ENCODE measurements at regions not wholly inside any gene's neighbourhood (a gene's known extent, or its start where the extent isn't known, plus 50 kb on each side); places are given as distances from the start of the nearest gene placed in this dataset.

DNA sequence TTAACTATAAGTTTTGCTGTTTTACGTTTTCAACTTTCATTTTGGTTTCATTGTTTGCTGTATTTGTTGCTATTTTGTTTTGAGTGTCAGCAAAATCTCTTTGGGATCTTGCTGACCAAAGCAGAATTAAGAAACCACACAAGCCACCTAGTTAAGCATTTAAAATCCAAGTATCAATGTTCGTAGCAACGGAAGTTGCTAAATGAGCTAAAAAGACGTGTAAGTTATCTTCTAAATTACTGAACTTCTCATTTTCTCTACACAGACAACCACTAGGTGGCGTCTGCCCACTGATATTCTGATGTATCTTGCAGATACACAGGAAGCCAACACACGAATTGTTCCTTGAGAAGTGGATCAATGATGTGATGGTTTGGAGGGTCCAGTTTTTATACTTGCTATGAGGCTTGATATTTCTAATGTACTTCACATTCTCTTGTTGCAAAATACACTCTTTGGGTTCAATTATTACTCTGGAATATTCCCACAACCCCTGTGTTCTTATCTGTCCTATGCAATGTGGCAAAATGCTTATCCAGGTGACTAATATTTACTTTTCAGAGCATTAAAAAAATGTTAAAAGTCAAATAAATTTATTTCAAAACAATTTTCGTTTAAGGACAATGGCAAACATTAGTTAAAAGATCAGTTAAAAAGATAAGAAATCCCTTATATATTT, 250.5 kb downstream of the TECRL start (continued):
- TF ChIP-seq ATM (IDR thresholded peaks at IDR 0.05; ENCODE audit: borderline replicate concordance) (no peak), ZNF552 (CRISPR knock-in tag; IDR thresholded peaks at IDR 0.05; ENCODE audit: borderline replicate concordance) (no peak), ZNF816 (CRISPR knock-in tag; IDR thresholded peaks at IDR 0.05; ENCODE audit: borderline replicate concordance) (no peak), CENPT (CRISPR knock-in tag; IDR thresholded peaks at IDR 0.05; ENCODE audit: low read depth) (no peak)
- TF ChIP-seq, protein P1, sequence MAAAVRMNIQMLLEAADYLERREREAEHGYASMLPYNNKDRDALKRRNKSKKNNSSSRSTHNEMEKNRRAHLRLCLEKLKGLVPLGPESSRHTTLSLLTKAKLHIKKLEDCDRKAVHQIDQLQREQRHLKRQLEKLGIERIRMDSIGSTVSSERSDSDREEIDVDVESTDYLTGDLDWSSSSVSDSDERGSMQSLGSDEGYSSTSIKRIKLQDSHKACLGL (CRISPR knock-in tag; IDR thresholded peaks at IDR 0.05), result no peak

DNA sequence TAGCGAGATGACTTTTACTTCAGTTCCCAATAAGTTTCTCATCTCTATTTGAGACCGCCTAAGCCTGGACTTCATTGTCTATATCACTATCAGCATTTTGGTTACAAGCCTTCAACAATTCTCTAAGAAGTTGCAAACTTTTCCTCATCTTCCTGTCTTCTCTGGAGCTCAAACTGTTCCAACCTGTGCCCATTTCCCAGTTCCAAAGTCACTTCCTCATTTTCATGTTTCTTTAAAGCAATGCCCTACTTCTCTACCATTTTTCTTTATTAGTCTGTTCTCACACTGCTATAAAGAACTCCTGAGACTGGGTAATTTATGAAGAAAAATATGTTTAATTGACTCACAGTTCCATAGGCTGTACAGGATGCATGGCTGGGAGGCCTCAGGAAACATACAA, 251.9 kb downstream of the TECRL start:
- in situ Hi-C loops (cut with HindIII; ENCODE audit: extremely low pct_ligation_motif_present, low pct_unique_long_range_greater_than_20kb), result loop anchor here (5.0 kb wide), 1 partner anchor 380 kb away; no protein-coding TSS in a partner anchor
- no peak for TF ChIP-seq MBD4 (IDR thresholded peaks at IDR 0.05; ENCODE audit: borderline replicate concordance, low read length)
- TF ChIP-seq ZNF17 (CRISPR knock-in tag; IDR thresholded peaks at IDR 0.05), result no peak
- TF ChIP-seq KDM3A (CRISPR knock-in tag; IDR thresholded peaks at IDR 0.05; ENCODE audit: low read depth), result no peak
- TF ChIP-seq, protein P2, sequence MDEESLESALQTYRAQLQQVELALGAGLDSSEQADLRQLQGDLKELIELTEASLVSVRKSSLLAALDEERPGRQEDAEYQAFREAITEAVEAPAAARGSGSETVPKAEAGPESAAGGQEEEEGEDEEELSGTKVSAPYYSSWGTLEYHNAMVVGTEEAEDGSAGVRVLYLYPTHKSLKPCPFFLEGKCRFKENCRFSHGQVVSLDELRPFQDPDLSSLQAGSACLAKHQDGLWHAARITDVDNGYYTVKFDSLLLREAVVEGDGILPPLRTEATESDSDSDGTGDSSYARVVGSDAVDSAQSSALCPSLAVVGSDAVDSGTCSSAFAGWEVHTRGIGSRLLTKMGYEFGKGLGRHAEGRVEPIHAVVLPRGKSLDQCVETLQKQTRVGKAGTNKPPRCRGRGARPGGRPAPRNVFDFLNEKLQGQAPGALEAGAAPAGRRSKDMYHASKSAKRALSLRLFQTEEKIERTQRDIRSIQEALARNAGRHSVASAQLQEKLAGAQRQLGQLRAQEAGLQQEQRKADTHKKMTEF (CRISPR knock-in tag; IDR thresholded peaks at IDR 0.05), result no peak
- no peak for TF ChIP-seq ZNF260 (CRISPR knock-in tag; IDR thresholded peaks at IDR 0.05; ENCODE audit: borderline replicate concordance, low read depth)
- no peak for TF ChIP-seq ZNF577 (CRISPR knock-in tag; IDR thresholded peaks at IDR 0.05; ENCODE audit: borderline replicate concordance, low read depth)
- TF ChIP-seq, protein P3, sequence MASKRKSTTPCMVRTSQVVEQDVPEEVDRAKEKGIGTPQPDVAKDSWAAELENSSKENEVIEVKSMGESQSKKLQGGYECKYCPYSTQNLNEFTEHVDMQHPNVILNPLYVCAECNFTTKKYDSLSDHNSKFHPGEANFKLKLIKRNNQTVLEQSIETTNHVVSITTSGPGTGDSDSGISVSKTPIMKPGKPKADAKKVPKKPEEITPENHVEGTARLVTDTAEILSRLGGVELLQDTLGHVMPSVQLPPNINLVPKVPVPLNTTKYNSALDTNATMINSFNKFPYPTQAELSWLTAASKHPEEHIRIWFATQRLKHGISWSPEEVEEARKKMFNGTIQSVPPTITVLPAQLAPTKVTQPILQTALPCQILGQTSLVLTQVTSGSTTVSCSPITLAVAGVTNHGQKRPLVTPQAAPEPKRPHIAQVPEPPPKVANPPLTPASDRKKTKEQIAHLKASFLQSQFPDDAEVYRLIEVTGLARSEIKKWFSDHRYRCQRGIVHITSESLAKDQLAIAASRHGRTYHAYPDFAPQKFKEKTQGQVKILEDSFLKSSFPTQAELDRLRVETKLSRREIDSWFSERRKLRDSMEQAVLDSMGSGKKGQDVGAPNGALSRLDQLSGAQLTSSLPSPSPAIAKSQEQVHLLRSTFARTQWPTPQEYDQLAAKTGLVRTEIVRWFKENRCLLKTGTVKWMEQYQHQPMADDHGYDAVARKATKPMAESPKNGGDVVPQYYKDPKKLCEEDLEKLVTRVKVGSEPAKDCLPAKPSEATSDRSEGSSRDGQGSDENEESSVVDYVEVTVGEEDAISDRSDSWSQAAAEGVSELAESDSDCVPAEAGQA (IDR thresholded peaks at IDR 0.05; ENCODE audit: low read depth), result no peak
- TF ChIP-seq, protein P3 (CRISPR knock-in tag; IDR thresholded peaks at IDR 0.05; ENCODE audit: borderline replicate concordance), result no peak
- TF ChIP-seq HMG20A (CRISPR knock-in tag; IDR thresholded peaks at IDR 0.05; ENCODE audit: borderline replicate concordance), result no peak

More for the DNA sequence above, 251.9 kb downstream of the TECRL start:
- no peak overlapping the region for H3K27ac ChIP-seq (ENCODE audit: extremely low read length, insufficient read depth, low read length)
- BruUV-seq (replicated peaks), result no TSS peak
- H3K4me3 ChIP-seq (replicated peaks in 1 of 3; ENCODE audit: insufficient read depth in 1 of 3, low read depth in 2 of 3, low read length in 3 of 3), result no peak overlapping the region
- no peak for FAIRE-seq
- no peaks in the 10 kb centered on the region for H3K4me1 ChIP-seq (ENCODE audit: insufficient read depth, low read length)
- H3K36me3 ChIP-seq (replicated peaks in 1 of 2; ENCODE audit: control insufficient read depth in 1 of 2, insufficient read depth in 2 of 2, low read length in 2 of 2), result no peaks in the 10 kb centered on the region
- H3K27me3 ChIP-seq (ENCODE audit: control insufficient read depth in 1 of 2, insufficient read depth in 2 of 2, low read length in 2 of 2), result no peaks in the 10 kb centered on the region
- no peak overlapping the region for H3K4me2 ChIP-seq (ENCODE audit: low read depth, low read length)
- CTCF ChIA-PET (ENCODE audit: low intra/inter-chr PET ratio, low total read pairs), result no interaction called here
- POLR2A ChIA-PET, result no interaction called here
- no peak for ATAC-seq
- intact Hi-C loops (cut with micrococcal nuclease; ENCODE audit: unreplicated experiment), result no loop called here
- no peaks in the 10 kb centered on the region for H3K9me3 ChIP-seq (ENCODE audit: low read length)
- no peak overlapping the region for H3K9ac ChIP-seq (ENCODE audit: insufficient read depth, low read depth, low read length)
- no peaks in the 10 kb centered on the region for H4K20me1 ChIP-seq (ENCODE audit: insufficient read depth, low read length)
- DNase-seq (ENCODE audit: low spot score), result no peak
- no peak overlapping the region for H2AFZ ChIP-seq (ENCODE audit: low read length)
- 24% methylated on average over 2 of the region's 2 CpGs for WGBS (ENCODE audit: low lambda C conversion rate)
- H3K79me2 ChIP-seq (ENCODE audit: insufficient read depth, low read length), result no peaks in the 10 kb centered on the region

Measured in HepG2 (cell line).